T-helper 1 cell treated with Interleukin-12 subunit alpha and Interleukin-12 subunit beta and Interleukin-4 antibody, amounts not matched to agents 30 μg/mL and 1 μg/mL, for 36 hours (primary cell): ENCODE measurements at regions not wholly inside any gene's neighbourhood (a gene's known extent, or its start where the extent isn't known, plus 50 kb on each side); places are given as distances from the start of the nearest gene placed in this dataset.
"Not testable (repeated sequence)": the region's sequence is repeated elsewhere in the genome, so short reads cannot be mapped to it uniquely, and the experiment has no call there.

Source experiments
- H3K27ac Mint-ChIP-seq: one replicate; pipeline ENCODE4 v1.8.0; 2021; ENCODE audit warnings: mild to moderate bottlenecking, mixed read lengths
- H3K27me3 Mint-ChIP-seq: one replicate; pipeline ENCODE4 v1.8.0; 2021; ENCODE audit warnings: low read depth, mixed read lengths
- H3K36me3 Mint-ChIP-seq: one replicate; pipeline ENCODE4 v1.8.0; 2021; ENCODE audit warnings: low read depth, mixed read lengths
- H3K4me1 Mint-ChIP-seq: one replicate; pipeline ENCODE4 v1.8.0; 2021; ENCODE audit warnings: low read depth, mixed read lengths
- H3K4me3 Mint-ChIP-seq: one replicate; pipeline ENCODE4 v1.8.0; 2021; ENCODE audit warnings: mild to moderate bottlenecking, moderate library complexity, mixed read lengths
- H3K9me3 Mint-ChIP-seq: one replicate; pipeline ENCODE4 v1.8.0; 2021; ENCODE audit warnings: mixed read lengths

- Mint-ChIP-seq H3K4me3 (no peak overlapping the region), H3K36me3 (peaks cover 8% of the 10 kb centered on the region), H3K9me3 (peaks cover 14% of the 10 kb centered on the region), H3K4me1 (peaks cover 4% of the 10 kb centered on the region), H3K27me3 (no peaks in the 10 kb centered on the region), H3K27ac (no peak overlapping the region)
Observed at GRCh38 chr7:67344481-67345193, 348.0 kb downstream of the TYW1 start.

GRCh38 chr7:67346126-67346525, 349.5 kb downstream of the TYW1 start:
- Mint-ChIP-seq H3K27ac (no peak overlapping the region), H3K27me3 (no peaks in the 10 kb centered on the region), H3K4me1 (peaks cover 4% of the 10 kb centered on the region), H3K4me3 (no peak overlapping the region), H3K9me3 (peaks cover 14% of the 10 kb centered on the region), H3K36me3 (peaks cover 8% of the 10 kb centered on the region)

GRCh38 chr7:67346876-67347275, 350.2 kb downstream of the TYW1 start:
- peaks cover 4% of the 10 kb centered on the region for H3K4me1 Mint-ChIP-seq
- no peak overlapping the region for H3K4me3 Mint-ChIP-seq
- H3K36me3 Mint-ChIP-seq = peaks cover 4% of the 10 kb centered on the region

DNA sequence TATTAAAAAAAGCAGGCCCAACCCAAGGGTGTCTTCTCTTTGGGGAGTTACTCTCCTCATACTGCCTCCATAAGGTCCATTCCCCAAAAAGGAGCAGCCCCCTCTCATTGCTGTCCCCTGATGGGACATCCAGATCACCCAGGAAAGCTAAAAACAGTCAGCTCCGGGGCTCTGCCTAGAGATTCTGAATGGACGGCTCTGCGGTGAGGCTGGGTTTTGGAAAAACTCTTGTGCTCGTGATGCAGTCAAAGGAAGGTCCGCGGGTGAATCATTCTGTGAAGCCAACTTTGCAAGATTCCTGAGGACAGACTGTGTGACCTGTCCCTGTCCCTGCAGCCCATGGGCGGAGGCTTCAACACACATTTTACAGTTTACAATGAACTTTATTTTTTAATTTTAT, 351.5 kb downstream of the TYW1 start:
- H3K4me1 Mint-ChIP-seq = peaks cover 4% of the 10 kb centered on the region
- no peaks in the 10 kb centered on the region for H3K27me3 Mint-ChIP-seq
- peaks cover 4% of the 10 kb centered on the region for H3K36me3 Mint-ChIP-seq
- no peak overlapping the region for H3K27ac Mint-ChIP-seq
- peaks cover 16% of the 10 kb centered on the region for H3K9me3 Mint-ChIP-seq
- H3K4me3 Mint-ChIP-seq = no peak overlapping the region

More at GRCh38 chr7:67346876-67347275, 350.2 kb downstream of the TYW1 start:
- Mint-ChIP-seq H3K9me3 (peaks cover 14% of the 10 kb centered on the region), H3K27ac (no peak overlapping the region), H3K27me3 (no peaks in the 10 kb centered on the region)

- H3K36me3 Mint-ChIP-seq, H3K27me3 Mint-ChIP-seq, H3K4me3 Mint-ChIP-seq, H3K27ac Mint-ChIP-seq, H3K4me1 Mint-ChIP-seq: not testable (repeated sequence)
- peaks cover 12% of the 10 kb centered on the region for H3K9me3 Mint-ChIP-seq
Observed at GRCh38 chr7:67357653-67358052, 361.0 kb downstream of the TYW1 start.

DNA sequence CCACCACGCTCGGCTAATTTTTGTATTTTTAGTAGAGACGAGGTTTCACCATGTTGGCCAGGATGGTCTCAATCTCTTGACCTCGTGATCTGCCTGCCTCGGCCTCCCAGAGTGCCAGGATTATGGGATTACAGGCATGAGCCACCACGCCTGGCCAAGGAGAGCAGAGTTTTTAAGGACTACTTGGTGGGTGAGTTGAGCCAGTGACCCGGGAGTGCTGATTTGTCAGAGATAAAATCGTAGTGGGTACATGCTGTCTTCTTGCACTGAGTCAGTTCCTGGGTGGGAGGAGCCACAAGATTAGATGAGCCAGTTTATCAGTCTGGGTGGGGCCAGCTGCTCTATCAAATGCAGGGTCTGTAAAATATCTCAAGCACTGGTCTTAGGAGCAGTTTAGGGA, 361.7 kb downstream of the TYW1 start:
- H3K27ac Mint-ChIP-seq, H3K9me3 Mint-ChIP-seq, H3K36me3 Mint-ChIP-seq, H3K4me1 Mint-ChIP-seq, H3K4me3 Mint-ChIP-seq, H3K27me3 Mint-ChIP-seq: not testable (repeated sequence)

- H3K36me3 Mint-ChIP-seq, H3K4me3 Mint-ChIP-seq, H3K27ac Mint-ChIP-seq, H3K4me1 Mint-ChIP-seq, H3K9me3 Mint-ChIP-seq, H3K27me3 Mint-ChIP-seq: not testable (repeated sequence)
Observed at GRCh38 chr7:67358738-67359137, 362.1 kb downstream of the TYW1 start.

DNA sequence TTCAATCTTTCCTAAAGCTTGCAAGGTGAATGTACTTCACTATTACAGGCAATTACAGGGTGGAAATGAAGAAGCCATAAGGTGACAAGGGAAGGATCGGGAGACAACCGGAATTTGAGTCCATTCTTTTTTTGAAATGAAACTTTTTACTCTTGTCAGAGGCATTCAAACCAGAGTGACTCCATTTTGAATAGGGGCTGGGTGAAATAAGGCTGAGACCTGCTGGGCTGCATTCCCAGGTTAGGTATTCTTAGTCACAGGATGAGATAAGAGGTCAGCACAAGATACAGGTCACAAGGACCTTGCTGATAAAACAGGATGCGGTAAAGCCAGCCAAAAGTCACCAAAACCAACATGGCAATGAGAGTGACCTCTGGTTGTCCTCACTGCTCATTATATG, 363.3 kb downstream of the TYW1 start:
- Mint-ChIP-seq H3K36me3 (no peaks in the 10 kb centered on the region), H3K4me3 (no peak overlapping the region), H3K27me3 (no peaks in the 10 kb centered on the region), H3K4me1 (no peaks in the 10 kb centered on the region), H3K9me3 (peaks cover 9% of the 10 kb centered on the region), H3K27ac (no peak overlapping the region)

DNA sequence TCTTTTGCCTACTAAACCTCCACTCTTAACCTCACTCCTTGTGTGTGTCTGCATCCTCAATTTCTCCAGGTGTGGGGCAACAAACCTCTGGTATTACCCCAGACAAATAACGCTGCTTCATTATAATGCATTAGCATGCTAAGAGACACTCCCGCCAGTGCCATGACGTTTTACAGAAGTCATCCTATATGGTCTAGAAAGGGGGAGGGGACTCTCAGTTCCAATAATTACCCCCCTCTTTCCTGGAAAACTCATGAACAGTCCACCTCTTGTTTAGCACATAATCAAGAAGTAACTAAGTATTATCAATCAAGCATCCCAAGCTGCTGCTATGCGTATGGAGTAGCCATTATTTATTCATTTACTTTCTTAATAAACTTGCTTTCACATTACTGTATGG, 364.5 kb downstream of the TYW1 start:
- H3K9me3 Mint-ChIP-seq = peaks cover 9% of the 10 kb centered on the region
- H3K27me3 Mint-ChIP-seq = peaks cover 3% of the 10 kb centered on the region
- no peak overlapping the region for H3K27ac Mint-ChIP-seq
- H3K4me1 Mint-ChIP-seq = no peaks in the 10 kb centered on the region
- no peaks in the 10 kb centered on the region for H3K36me3 Mint-ChIP-seq
- H3K4me3 Mint-ChIP-seq = no peak overlapping the region

DNA sequence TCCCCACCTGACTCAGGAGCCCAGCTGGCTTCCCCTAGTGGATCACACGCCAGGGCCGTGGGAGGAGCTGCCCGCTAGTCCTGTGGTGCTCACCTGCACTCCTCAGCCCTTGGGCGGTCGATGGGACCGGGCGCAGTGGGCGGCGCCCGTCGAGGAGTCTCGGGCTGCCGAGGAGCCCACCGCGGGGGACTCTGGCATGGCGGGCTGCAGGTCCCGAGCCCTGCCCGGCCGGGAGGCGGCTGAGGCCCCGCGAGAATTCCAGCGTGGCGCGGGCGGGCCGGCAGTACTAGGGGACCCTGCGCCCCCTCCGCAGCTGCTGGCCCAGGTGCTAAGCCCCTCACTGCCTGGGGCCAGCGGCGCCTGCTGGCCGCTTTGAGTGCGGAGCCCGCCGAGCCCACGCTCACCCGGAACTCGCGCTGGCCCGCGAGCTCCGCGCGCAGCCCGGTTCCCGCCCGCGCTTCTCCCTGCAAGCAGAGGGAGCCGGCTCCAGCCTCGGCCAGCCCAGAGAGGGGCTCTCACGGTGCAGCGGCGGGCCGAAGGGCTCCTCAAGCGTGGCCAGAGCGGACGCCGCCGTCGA, 367.9 kb downstream of the TYW1 start:
- no peak overlapping the region for H3K4me3 Mint-ChIP-seq

DNA sequence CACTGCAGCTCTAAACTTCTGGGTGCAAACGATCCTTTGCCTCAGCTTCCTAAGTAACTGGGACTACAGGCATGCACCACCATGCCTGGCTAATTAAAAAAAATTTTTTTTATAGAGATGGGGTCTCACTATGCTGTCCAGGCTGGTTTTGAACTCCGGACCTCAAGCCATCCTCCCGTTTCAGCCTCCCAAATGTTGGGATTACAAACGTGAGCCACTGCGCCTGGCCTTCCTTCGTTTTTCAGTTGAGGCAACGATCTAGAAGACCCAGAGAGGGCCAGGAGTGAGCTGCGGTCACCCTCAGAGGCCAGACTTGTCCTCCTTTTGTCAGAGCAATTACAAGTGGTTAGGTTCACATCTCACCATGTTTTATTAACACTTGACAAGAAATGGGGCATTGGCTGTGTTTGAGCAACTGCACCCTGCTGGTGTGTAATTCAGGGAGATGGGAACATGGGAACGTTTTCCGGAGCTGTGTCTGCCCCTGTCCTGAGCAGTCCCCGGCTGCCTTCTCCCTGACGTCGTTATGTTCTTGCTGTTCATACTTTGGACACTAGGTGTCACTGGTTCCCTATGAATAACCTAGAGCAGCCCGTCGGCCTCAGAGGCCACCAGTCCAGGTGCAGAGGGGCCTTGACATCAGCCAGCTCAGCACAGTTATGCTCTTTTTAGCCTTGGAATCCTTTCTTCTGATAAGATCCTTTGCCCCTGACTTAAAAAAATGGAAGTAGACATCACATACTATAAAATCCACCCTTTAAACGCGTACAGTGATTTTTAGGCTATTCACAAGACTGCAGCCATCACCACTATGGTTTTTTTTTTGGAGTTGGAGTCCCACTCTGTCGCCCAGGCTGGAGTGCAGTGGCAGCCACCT, 375.0 kb downstream of the TYW1 start:
- Mint-ChIP-seq H3K27ac (no peak overlapping the region), H3K27me3 (no peaks in the 10 kb centered on the region), H3K36me3 (no peaks in the 10 kb centered on the region), H3K4me1 (no peaks in the 10 kb centered on the region), H3K4me3 (no peak overlapping the region), H3K9me3 (peaks cover 9% of the 10 kb centered on the region)

More for the DNA sequence above, 367.9 kb downstream of the TYW1 start:
- Mint-ChIP-seq H3K9me3 (no peaks in the 10 kb centered on the region), H3K27ac (no peak overlapping the region), H3K27me3 (peaks cover 3% of the 10 kb centered on the region), H3K36me3 (no peaks in the 10 kb centered on the region), H3K4me1 (no peaks in the 10 kb centered on the region)

- not testable (repeated sequence) for H3K4me1 Mint-ChIP-seq, H3K27ac Mint-ChIP-seq, H3K4me3 Mint-ChIP-seq, H3K9me3 Mint-ChIP-seq, H3K36me3 Mint-ChIP-seq, H3K27me3 Mint-ChIP-seq
Observed at GRCh38 chr7:67373389-67373788, 376.8 kb downstream of the TYW1 start.

- H3K4me3 Mint-ChIP-seq = no peak overlapping the region
- H3K27me3 Mint-ChIP-seq = no peaks in the 10 kb centered on the region
- no peak overlapping the region for H3K27ac Mint-ChIP-seq
- H3K9me3 Mint-ChIP-seq = peaks cover 9% of the 10 kb centered on the region
- no peaks in the 10 kb centered on the region for H3K36me3 Mint-ChIP-seq
- no peaks in the 10 kb centered on the region for H3K4me1 Mint-ChIP-seq
Observed at GRCh38 chr7:67375427-67375826, 378.8 kb downstream of the TYW1 start.

DNA sequence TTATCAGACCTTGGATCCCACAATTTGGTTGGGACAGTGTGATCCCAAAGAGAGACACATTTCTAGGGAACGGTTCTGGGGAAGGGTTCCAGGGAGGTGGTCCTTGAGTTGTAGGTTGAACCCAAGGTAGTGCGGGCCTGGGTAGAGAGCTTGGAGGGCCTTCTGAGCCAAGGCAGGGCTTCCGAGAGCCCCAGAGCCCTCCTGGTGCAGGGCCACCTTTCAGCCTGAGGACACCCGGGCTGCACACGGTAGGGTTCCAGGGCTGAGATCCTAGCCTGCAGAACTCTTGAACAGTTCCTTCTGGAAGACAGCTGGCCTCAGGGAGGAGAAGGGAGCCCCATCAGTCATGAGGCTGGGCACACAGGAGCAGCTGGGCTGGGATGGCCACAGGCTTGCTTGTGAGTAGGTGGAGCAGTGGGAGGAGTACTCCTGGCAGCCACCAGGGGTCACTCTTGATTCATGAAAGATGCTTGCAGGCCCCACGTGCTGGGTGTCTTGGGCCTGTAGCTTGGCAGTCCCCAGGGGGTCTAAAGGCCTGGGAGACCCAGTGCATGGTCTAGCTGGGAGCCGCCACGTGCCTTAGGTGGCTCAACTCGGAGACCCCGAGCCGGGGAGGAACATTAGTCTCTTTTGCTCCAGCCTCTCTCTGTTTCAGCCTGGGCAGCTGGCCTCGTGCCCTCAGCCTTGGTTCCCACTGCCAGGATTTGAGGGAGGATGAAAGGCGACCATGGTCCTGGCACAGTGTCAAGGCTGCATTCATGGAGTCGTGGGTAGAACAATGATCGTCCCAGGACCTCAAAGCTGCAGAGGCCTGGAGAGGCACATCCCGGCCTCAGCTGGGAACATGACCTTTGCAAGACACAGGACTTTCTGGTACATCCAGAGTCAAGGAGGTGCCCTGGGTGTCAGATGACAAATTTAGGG, 381.6 kb downstream of the TYW1 start:
- H3K4me1 Mint-ChIP-seq = no peaks in the 10 kb centered on the region
- no peaks in the 10 kb centered on the region for H3K36me3 Mint-ChIP-seq
- H3K27me3 Mint-ChIP-seq = no peaks in the 10 kb centered on the region
- no peak overlapping the region for H3K27ac Mint-ChIP-seq
- H3K4me3 Mint-ChIP-seq = no peak overlapping the region
- H3K9me3 Mint-ChIP-seq = peaks cover 9% of the 10 kb centered on the region
